ENCODE measurements at regions not wholly inside any gene's neighbourhood (a gene's known extent, or its start where the extent isn't known, plus 50 kb on each side); places are given as distances from the start of the nearest gene placed in this dataset.

GRCh38 chr6:168734523-168734922 is 293.5 kb downstream of the SMOC2 start:
- DNase-seq (ENCODE audit: low read depth in 2 of 2, low spot score in 1 of 2), result no peak

DNA sequence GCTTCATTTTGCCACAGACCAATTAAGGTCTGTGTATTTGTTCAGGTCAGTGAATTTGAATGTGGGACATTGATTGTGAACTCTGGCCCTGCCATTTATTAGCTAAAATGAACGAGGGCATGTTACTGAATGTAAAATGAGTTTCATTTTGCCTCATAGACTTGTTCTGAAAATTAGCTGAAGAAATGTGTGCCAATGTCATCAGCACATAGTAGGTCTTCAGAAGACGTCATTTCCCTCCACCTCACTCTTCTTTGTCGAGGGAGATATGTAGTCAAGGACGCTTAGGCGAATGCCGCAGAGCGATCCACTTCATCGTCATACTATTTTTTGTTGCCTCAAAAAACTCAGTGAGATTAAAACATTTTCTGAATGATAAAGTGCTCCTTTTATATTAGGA is 291.7 kb downstream of the SMOC2 start:
- no peak for DNase-seq (ENCODE audit: low read depth in 2 of 2, low spot score in 1 of 2)

DNA sequence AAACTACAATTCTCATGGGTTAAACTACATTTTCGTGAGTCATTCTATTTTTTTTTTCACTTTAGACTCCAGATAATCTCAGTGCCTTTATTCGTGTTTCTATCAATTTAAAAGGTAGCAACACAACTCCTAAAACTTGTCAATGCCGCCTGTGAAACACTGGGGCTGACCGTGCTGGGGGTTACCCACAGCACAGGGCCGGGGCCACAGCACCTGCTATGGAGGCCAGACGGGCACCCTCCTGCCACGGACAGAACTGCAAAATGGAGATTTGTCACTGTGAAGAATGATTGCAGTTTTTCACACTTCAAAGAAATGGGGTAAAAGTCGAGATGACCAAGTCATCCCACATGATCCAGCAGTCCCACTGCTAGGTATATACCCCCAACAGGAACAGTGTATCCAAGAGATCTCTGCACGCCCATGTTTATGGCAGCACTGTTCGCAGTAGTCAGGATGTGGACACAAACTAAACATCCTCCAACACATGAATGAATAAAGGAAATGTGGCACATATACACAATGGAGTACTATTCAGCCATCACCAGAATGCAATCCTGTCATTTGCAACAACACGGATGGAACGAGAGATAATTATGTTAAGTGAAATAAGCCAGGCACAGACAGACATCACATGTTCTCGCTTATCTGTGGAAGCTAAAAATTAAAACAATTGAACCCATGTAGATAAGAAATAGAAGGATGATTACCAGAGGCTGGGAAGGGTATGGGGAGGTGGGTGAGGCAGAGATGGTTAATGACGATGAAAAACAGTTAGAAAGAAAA is 290.1 kb downstream of the SMOC2 start:
- DNase-seq (ENCODE audit: low read depth in 2 of 2, low spot score in 1 of 2), result no peak

DNA sequence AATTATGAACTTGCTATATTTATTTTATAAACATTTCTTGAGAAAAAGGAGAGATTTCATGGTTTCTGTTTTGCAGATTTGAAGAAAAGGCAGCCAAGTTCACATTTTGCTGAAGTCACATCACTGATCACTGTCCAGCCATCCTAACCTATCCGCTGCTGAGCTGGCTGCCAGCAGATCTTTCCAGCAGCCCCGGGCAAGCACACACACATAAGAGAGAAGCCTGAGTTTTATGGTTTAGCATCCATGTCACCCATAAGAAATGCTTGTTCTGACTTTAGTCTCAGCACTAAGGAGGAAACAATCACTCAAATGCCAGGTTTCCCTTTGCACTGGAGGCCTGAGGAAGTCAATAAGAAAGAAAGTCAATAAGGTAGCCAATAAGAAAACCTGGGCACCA is 287.1 kb downstream of the SMOC2 start:
- DNase-seq (ENCODE audit: low read depth in 2 of 2, low spot score in 1 of 2), result no peak

- DNase-seq (ENCODE audit: low read depth in 2 of 2, low spot score in 1 of 2), result no peak
These were observed 285.4 kb downstream of the SMOC2 start for GRCh38 chr6:168726312-168726856.

DNA sequence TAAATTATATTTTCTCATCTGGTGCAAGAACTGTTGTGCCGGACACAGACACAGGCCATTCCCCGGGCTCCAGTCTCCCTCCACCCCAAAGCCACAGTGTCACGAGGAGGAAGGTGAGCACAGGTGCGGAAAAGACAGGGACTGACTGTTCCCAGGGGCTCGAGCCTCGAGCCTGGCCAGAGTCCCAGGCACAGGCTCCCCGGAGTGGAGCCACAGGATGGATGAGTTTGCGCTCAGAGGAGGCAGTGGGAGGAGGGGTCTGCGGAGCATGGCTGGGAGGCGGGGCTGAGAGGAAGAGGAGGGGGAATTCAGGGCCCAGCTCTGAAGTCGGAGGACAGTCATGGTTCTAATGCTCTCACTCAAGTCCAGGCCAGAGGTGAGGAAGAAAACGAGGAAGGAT is 284.8 kb downstream of the SMOC2 start:
- no peak for DNase-seq (ENCODE audit: low read depth in 2 of 2, low spot score in 1 of 2)

GRCh38 chr6:168724669-168725570 is 283.9 kb downstream of the SMOC2 start:
- no peak for DNase-seq (ENCODE audit: low read depth in 2 of 2, low spot score in 1 of 2)

DNA sequence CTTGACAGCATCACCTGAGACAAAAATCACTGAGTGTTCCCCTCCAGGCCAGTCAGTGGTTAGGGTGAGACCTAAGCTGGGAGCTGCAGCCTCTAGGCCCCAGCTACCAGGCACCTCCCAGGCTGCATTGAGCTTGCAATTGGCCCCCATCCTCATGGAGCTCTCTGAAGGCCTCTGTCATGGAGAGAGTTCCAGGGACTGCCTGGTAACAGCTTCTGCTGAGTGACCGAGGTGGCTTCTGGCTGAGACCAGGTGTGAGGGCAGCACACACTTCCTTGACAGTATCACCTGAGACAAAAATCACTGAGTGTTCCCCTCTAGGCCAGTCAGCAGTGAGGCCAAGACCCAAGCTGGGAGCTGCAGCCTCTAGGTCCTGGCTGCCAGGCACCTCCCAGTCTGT is 283.0 kb downstream of the SMOC2 start:
- no peak for DNase-seq (ENCODE audit: low read depth in 2 of 2, low spot score in 1 of 2)

GRCh38 chr6:168722397-168722796 is 281.4 kb downstream of the SMOC2 start:
- DNase-seq (ENCODE audit: low read depth in 2 of 2, low spot score in 1 of 2), result no peak

- DNase-seq (ENCODE audit: low read depth in 2 of 2, low spot score in 1 of 2), result no peak
These were observed 280.6 kb downstream of the SMOC2 start for GRCh38 chr6:168721571-168721970.

DNA sequence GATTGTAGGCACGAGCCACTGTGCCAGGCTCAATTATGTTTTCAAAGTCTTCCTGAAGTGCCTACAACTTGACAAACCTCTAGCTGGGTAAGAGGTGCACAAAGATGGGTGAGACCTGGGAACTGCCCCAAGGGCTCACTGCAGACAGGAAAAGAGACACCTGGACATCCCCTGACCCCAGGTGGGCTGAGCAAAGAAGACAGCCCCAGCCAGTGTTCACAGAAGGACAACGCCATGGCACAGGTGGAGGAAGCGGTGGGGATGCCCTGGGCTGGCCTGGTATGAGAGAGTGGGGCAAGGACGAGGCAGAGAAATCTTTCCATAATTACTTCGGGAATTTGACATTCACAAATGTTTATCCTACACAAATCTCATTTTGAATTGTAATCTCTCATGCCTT is 278.9 kb downstream of the SMOC2 start:
- DNase-seq (ENCODE audit: low read depth in 2 of 2, low spot score in 1 of 2), result no peak

DNA sequence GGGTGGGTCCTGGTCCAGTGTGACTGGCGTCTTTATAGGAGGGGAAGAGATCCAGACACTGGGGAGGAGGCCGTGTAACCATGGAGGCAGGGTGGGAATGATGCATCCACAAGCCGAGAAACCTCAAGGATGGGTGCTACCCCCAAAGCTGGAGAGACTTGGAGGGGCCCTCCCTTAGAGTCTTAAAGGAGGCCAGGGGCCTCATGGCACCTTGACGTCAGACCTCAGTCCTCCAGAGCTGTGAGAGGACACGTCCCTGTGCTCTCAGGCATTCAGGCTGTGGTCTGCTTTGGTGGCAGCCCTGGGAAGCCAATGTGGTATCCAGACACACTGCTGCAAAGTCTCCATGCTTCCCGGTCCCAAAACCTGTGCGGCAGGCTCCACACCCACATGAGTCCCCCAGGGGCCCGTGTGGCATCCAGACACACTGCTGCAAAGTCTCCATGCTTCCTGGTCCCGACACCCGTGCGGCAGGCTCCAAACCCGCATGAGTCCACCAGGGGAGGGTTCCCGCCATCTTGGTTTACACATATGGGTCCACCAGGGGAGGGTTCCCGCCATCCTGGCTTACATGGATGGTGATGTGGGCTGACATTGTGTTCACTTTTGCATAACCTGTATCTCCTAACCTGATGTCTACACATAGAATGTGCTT is 278.0 kb downstream of the SMOC2 start:
- DNase-seq (ENCODE audit: low read depth in 2 of 2, low spot score in 1 of 2), result no peak

Data from stimulated activated CD8-positive, alpha-beta memory T cell treated with anti-CD3 and anti-CD28 coated beads, Interleukin-4, amount 100 ng/mL, for 1 hour (primary cell).